Astrocyte (in vitro differentiated cells and primary cell): ENCODE measurements at regions not wholly inside any gene's neighbourhood (a gene's known extent, or its start where the extent isn't known, plus 50 kb on each side); places are given as distances from the start of the nearest gene placed in this dataset.

Experiments used
- EZH2 ChIP-seq: IDR thresholded peaks from 2 replicates; pipeline ENCODE4 v1.6.1; 2012; ENCODE audit warnings: mild to moderate bottlenecking, low read length, inconsistent platforms; ENCODE audit not compliant: insufficient read depth
- TF ChIP-seq, protein P1 (sequence below): IDR thresholded peaks from 2 replicates; pipeline ENCODE4 v1.5.1; 2011; ENCODE audit warnings: low read depth, mild to moderate bottlenecking, inconsistent platforms, low read length, moderate library complexity; ENCODE audit not compliant: insufficient read depth

GRCh38 chrX:35675151-35675550, 123.0 kb upstream of the MAGEB16 start:
- no peak for TF ChIP-seq EZH2
- TF ChIP-seq, protein P1, sequence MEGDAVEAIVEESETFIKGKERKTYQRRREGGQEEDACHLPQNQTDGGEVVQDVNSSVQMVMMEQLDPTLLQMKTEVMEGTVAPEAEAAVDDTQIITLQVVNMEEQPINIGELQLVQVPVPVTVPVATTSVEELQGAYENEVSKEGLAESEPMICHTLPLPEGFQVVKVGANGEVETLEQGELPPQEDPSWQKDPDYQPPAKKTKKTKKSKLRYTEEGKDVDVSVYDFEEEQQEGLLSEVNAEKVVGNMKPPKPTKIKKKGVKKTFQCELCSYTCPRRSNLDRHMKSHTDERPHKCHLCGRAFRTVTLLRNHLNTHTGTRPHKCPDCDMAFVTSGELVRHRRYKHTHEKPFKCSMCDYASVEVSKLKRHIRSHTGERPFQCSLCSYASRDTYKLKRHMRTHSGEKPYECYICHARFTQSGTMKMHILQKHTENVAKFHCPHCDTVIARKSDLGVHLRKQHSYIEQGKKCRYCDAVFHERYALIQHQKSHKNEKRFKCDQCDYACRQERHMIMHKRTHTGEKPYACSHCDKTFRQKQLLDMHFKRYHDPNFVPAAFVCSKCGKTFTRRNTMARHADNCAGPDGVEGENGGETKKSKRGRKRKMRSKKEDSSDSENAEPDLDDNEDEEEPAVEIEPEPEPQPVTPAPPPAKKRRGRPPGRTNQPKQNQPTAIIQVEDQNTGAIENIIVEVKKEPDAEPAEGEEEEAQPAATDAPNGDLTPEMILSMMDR: no peak
